IMR-90 (cell line): ENCODE measurements at regions not wholly inside any gene's neighbourhood (a gene's known extent, or its start where the extent isn't known, plus 50 kb on each side); places are given as distances from the start of the nearest gene placed in this dataset.

ENCODE experiments used
- ATAC-seq: fragments of 200-7000 bp; cut with Tn5 transposase; 2 replicates; pipeline ENCODE4 v1.9.1; 2020; ENCODE audit warnings: low read depth, mild to moderate bottlenecking, moderate library complexity
- BruUV-seq: library from RNA; stranded (reverse); fragments of 400-500 nt; replicated peaks from 2 replicates; lab custom pipeline; 2021; lab: Mats Ljungman, UMichigan
- CTCF ChIA-PET: fragments of 300-600 bp; formaldehyde crosslinking; extraction: SDS; loops from one replicate; lab custom pipeline; 2021; ENCODE audit warnings: antibody characterized with exemption; lab: Yijun Ruan, JAX
- POLR2A ChIA-PET: fragments of 300-600 bp; sonication (Branson Sonifier 250); formaldehyde crosslinking; loops from one replicate; lab custom pipeline; 2022; ENCODE audit warnings: antibody characterized with exemption; ENCODE audit not compliant: unreplicated experiment; lab: Charles Lee
- DNase-seq: peaks from one replicate; pipeline ENCODE4 v3.0.0; 2013
- H2AFZ ChIP-seq: replicated peaks from 2 replicates; pipeline ENCODE3; 2013; ENCODE audit warnings: low read length, mild to moderate bottlenecking; ENCODE audit not compliant: poor library complexity
- H2AK5ac ChIP-seq: 2 replicates; pipeline ENCODE4 v1.6.1; 2013; ENCODE audit warnings: low read depth, low read length, inconsistent platforms
- H2AK9ac ChIP-seq: replicated peaks from 2 replicates; pipeline ENCODE3; 2013; ENCODE audit warnings: mild to moderate bottlenecking, low read depth, low read length, moderate library complexity; ENCODE audit not compliant: poor library complexity
- H2BK120ac ChIP-seq: 2 replicates; pipeline ENCODE4 v1.6.1; 2013; ENCODE audit warnings: low read depth, low read length, inconsistent platforms
- H2BK15ac ChIP-seq: 3 replicates; pipeline ENCODE4 v1.6.1; 2013; ENCODE audit warnings: low read depth, low read length, inconsistent platforms
- H2BK20ac ChIP-seq: 2 replicates; pipeline ENCODE4 v1.6.1; 2013; ENCODE audit warnings: low read depth, mild to moderate bottlenecking, inconsistent platforms, low read length, moderate library complexity
- H2BK5ac ChIP-seq: 2 replicates; pipeline ENCODE4 v1.6.1; 2013; ENCODE audit warnings: mild to moderate bottlenecking, low read depth, low read length, inconsistent platforms; ENCODE audit not compliant: poor library complexity, severe bottlenecking
- H3K14ac ChIP-seq: replicated peaks from 2 replicates; pipeline ENCODE4 v1.6.1; 2013; ENCODE audit warnings: low read depth, low read length, inconsistent platforms
- H3K18ac ChIP-seq: 2 replicates; pipeline ENCODE4 v1.6.1; 2013; ENCODE audit warnings: low read depth, low read length, control low read depth
- H3K23ac ChIP-seq: 2 replicates; pipeline ENCODE4 v1.6.1; 2013; ENCODE audit warnings: low read depth, low read length, inconsistent platforms
- H3K27ac ChIP-seq: 2 replicates; pipeline ENCODE4 v1.5.1; 2013; ENCODE audit warnings: mild to moderate bottlenecking, control low read depth, low read length; ENCODE audit not compliant: insufficient read depth
- H3K27me3 ChIP-seq: 2 replicates; pipeline ENCODE4 v1.6.1; 2013; ENCODE audit warnings: low read length; ENCODE audit not compliant: control insufficient read depth, insufficient read depth
- H3K36me3 ChIP-seq: 2 replicates; pipeline ENCODE4 v1.6.1; 2013; ENCODE audit warnings: low read length, mixed read lengths; ENCODE audit not compliant: control insufficient read depth, insufficient read depth
- H3K4ac ChIP-seq: 2 replicates; pipeline ENCODE4 v1.6.1; 2013; ENCODE audit warnings: low read depth, low read length, inconsistent platforms
- H3K4me1 ChIP-seq: 2 replicates; pipeline ENCODE4 v1.6.1; 2013; ENCODE audit warnings: low read length, mixed read lengths; ENCODE audit not compliant: control insufficient read depth, insufficient read depth
- H3K4me2 ChIP-seq: 2 replicates; pipeline ENCODE4 v1.6.1; 2013; ENCODE audit warnings: low read depth, mild to moderate bottlenecking, control low read depth, low read length, moderate library complexity
- H3K4me3 ChIP-seq: 2 replicates; pipeline ENCODE4 v1.5.1; 2013; ENCODE audit warnings: low read depth, mild to moderate bottlenecking, control low read depth, low read length, moderate library complexity; ENCODE audit not compliant: insufficient read depth
- H3K56ac ChIP-seq: 2 replicates; pipeline ENCODE4 v1.6.1; 2013; ENCODE audit warnings: low read length, inconsistent platforms; ENCODE audit not compliant: insufficient read depth; ENCODE audit errors: extremely low read depth
- H3K79me1 ChIP-seq, 2 experiments: 2 replicates each; pipeline ENCODE4 v1.6.1; 2013; ENCODE audit warnings: low read length in 2 of 2, inconsistent platforms in 1 of 2, low read depth in 1 of 2
- H3K9ac ChIP-seq: 2 replicates; pipeline ENCODE4 v1.6.1; 2013; ENCODE audit warnings: low read depth, low read length, control low read depth
- H3K9me1 ChIP-seq: 2 replicates; pipeline ENCODE4 v1.6.1; 2013; ENCODE audit warnings: low read length, inconsistent platforms; ENCODE audit not compliant: insufficient read depth
- H3K9me3 ChIP-seq: 2 replicates; pipeline ENCODE4 v1.6.1; 2013; ENCODE audit warnings: low read length; ENCODE audit not compliant: control insufficient read depth, insufficient read depth
- H4K20me1 ChIP-seq: 2 replicates; pipeline ENCODE4 v1.6.1; 2013; ENCODE audit warnings: low read length, inconsistent platforms; ENCODE audit not compliant: insufficient read depth
- H4K5ac ChIP-seq: 2 replicates; pipeline ENCODE4 v1.6.1; 2013; ENCODE audit warnings: mild to moderate bottlenecking, low read depth, low read length, control low read depth
- H4K8ac ChIP-seq, 2 experiments: 2 replicates each; pipeline ENCODE4 v1.6.1; 2013; ENCODE audit warnings: low read depth in 2 of 2, low read length in 2 of 2, control low read depth in 1 of 2, inconsistent platforms in 1 of 2
- H4K91ac ChIP-seq: 2 replicates; pipeline ENCODE4 v1.6.1; 2013; ENCODE audit warnings: low read depth, low read length, inconsistent platforms; ENCODE audit not compliant: insufficient read depth
- CEBPB ChIP-seq: IDR thresholded peaks from 2 replicates; pipeline ENCODE4 v1.6.1; 2012; ENCODE audit warnings: low read depth, low read length, improper control_type of control experiment
- CHD1 ChIP-seq: IDR thresholded peaks from 2 replicates; pipeline ENCODE4 v1.6.1; 2012; ENCODE audit warnings: low read depth, low read length, improper control_type of control experiment
- MAFK ChIP-seq: IDR thresholded peaks from 2 replicates; pipeline ENCODE4 v1.6.1; 2012; ENCODE audit warnings: low read depth, low read length, improper control_type of control experiment
- MXI1 ChIP-seq: IDR thresholded peaks from 2 replicates; pipeline ENCODE4 v1.6.1; 2012; ENCODE audit warnings: low read depth, mild to moderate bottlenecking, low read length, moderate library complexity, borderline replicate concordance
- RFX5 ChIP-seq: IDR thresholded peaks from 2 replicates; pipeline ENCODE4 v1.8.0; 2012; ENCODE audit warnings: low read depth, mild to moderate bottlenecking, low read length, moderate library complexity
- SMC3 ChIP-seq: fragments of 150-350 bp; IDR thresholded peaks from 2 replicates; pipeline ENCODE4 v1.6.1; 2016; ENCODE audit warnings: low read depth, mild to moderate bottlenecking, antibody characterized with exemption, low read length, moderate library complexity
- dilution Hi-C: fragments of 300-500 bp; cut with HindIII; formaldehyde crosslinking; loops from one replicate; pipeline ENCODE4 v1.14.3; 2018; ENCODE audit warnings: low sequenced_read_pairs; ENCODE audit not compliant: unreplicated experiment
- in situ Hi-C: fragments of 300-500 bp; cut with MboI; formaldehyde crosslinking; loops from 3 replicates; pipeline ENCODE4 v1.14.3; 2019; ENCODE audit warnings: low sequenced_read_pairs, inconsistent platforms, mixed read lengths
- intact Hi-C: fragments of 100-400 bp; cut with micrococcal nuclease; formaldehyde crosslinking; loops from 2 replicates; pipeline ENCODE4 v1.10.0; 2022
- TF ChIP-seq, protein P1 (sequence below): fragments of 150-350 bp; IDR thresholded peaks from 2 replicates; pipeline ENCODE4 v1.6.1; 2016; ENCODE audit warnings: low read depth, mild to moderate bottlenecking, low read length, moderate library complexity, borderline replicate concordance
- TF ChIP-seq, protein P2 (sequence below): conservative IDR thresholded peaks from 2 replicates; pipeline ENCODE4 v1.5.1; 2012; ENCODE audit warnings: mild to moderate bottlenecking, low read depth, low read length, improper control_type of control experiment

DNA sequence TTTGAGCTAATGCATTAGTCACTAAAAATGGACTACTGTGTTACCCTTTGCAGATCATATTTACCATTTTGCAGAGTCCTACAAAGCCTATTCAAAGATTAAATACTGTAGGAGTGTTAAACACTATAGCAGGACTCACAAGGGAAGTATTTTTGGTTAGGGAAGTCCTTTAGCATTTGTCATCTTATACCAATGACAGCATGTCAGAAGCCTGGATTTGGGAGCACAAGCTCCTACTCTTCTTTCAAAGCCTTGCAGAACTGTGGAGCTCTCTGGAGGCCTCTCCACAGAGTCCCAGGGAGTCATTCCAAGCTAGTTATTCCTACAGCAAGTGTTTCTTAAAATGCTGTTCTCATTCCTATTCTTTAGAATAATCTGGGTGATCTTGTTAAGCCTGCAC lies 288.8 kb downstream of the PIK3R1 start:
- BruUV-seq = no TSS peak
- ChIA-PET CTCF (interaction anchor here (1.2 kb wide), 1 partner anchor 18 kb away, joined by 3 read pairs; no protein-coding TSS in a partner anchor), POLR2A (no interaction called here)
- Histone ChIP-seq H2AK9ac (no peak overlapping the region), H3K4me3 (no peak overlapping the region), H3K27ac (no peak overlapping the region), H2BK5ac (no peak overlapping the region), H3K27me3 (no peaks in the 10 kb centered on the region), H3K79me1 (no peaks in the 10 kb centered on the region), H3K9me3 (no peaks in the 10 kb centered on the region), H3K4me2 (no peak overlapping the region), H3K4me1 (peaks cover 6% of the 10 kb centered on the region; the same call in 1 of the 2 replicates), H3K56ac (no peak overlapping the region), H3K4ac (no peak overlapping the region), H4K20me1 (no peaks in the 10 kb centered on the region), H2BK120ac (no peak overlapping the region), H2AK5ac (no peak overlapping the region), H3K36me3 (no peaks in the 10 kb centered on the region), H2BK20ac (no peak overlapping the region), H4K5ac (no peak overlapping the region), H3K18ac (no peak overlapping the region; the same call in 1 of the 2 replicates), H3K9me1 (no peaks in the 10 kb centered on the region), H2BK15ac (no peak overlapping the region), H3K23ac (no peak overlapping the region), H4K8ac (no peak overlapping the region), H4K91ac (no peak overlapping the region), H2AFZ (no peak overlapping the region), H3K9ac (no peak overlapping the region), H3K14ac (no peak overlapping the region)
- in situ Hi-C loops (no loop called here), intact Hi-C loops (no loop called here), dilution Hi-C loops (no loop called here)
- ATAC-seq (peak; percentile 22; the same call in 1 of the 2 replicates), DNase-seq (no peak)
- TF ChIP-seq SMC3 (no peak), RFX5 (no peak), MAFK (no peak), CHD1 (no peak), CEBPB (no peak), MXI1 (no peak)
- TF ChIP-seq, protein P1, sequence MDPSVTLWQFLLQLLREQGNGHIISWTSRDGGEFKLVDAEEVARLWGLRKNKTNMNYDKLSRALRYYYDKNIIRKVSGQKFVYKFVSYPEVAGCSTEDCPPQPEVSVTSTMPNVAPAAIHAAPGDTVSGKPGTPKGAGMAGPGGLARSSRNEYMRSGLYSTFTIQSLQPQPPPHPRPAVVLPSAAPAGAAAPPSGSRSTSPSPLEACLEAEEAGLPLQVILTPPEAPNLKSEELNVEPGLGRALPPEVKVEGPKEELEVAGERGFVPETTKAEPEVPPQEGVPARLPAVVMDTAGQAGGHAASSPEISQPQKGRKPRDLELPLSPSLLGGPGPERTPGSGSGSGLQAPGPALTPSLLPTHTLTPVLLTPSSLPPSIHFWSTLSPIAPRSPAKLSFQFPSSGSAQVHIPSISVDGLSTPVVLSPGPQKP = no peak
- TF ChIP-seq, protein P2, sequence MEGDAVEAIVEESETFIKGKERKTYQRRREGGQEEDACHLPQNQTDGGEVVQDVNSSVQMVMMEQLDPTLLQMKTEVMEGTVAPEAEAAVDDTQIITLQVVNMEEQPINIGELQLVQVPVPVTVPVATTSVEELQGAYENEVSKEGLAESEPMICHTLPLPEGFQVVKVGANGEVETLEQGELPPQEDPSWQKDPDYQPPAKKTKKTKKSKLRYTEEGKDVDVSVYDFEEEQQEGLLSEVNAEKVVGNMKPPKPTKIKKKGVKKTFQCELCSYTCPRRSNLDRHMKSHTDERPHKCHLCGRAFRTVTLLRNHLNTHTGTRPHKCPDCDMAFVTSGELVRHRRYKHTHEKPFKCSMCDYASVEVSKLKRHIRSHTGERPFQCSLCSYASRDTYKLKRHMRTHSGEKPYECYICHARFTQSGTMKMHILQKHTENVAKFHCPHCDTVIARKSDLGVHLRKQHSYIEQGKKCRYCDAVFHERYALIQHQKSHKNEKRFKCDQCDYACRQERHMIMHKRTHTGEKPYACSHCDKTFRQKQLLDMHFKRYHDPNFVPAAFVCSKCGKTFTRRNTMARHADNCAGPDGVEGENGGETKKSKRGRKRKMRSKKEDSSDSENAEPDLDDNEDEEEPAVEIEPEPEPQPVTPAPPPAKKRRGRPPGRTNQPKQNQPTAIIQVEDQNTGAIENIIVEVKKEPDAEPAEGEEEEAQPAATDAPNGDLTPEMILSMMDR = no peak
